Endothelial cell of umbilical vein (primary cell): ENCODE measurements at regions not wholly inside any gene's neighbourhood (a gene's known extent, or its start where the extent isn't known, plus 50 kb on each side); places are given as distances from the start of the nearest gene placed in this dataset.
"Not testable (repeated sequence)": the region's sequence is repeated elsewhere in the genome, so short reads cannot be mapped to it uniquely, and the experiment has no call there.

Experiments
- BruUV-seq: library from RNA; stranded (reverse); fragments of 400-500 nt; replicated peaks from 2 replicates; lab custom pipeline; 2021; lab: Mats Ljungman, UMichigan
- CTCF ChIA-PET: fragments of 300-600, 350-600 bp; sonication (Branson Sonifier 250); formaldehyde crosslinking; loops from one replicate; lab custom pipeline; 2021; ENCODE audit warnings: antibody characterized with exemption, inconsistent platforms; lab: Charles Lee
- POLR2A ChIA-PET: fragments of 300-600, 350-600 bp; sonication (Branson Sonifier 250); formaldehyde crosslinking; loops from one replicate; lab custom pipeline; 2021; ENCODE audit warnings: antibody characterized with exemption, inconsistent platforms; lab: Charles Lee
- DNase-seq: peaks from one replicate; pipeline ENCODE4 v3.0.0-alpha.2; 2011; ENCODE audit warnings: low read depth, low spot score
- FAIRE-seq: peaks from 2 replicates; lab custom pipeline; 2011; peaks lifted over from hg19 to GRCh38; lab: Jason Lieb, UNC
- H2AFZ ChIP-seq: 2 replicates; pipeline ENCODE4 v1.6.0; 2012; ENCODE audit warnings: low read depth, low read length, control low read depth, inconsistent platforms
- H3K27ac ChIP-seq: 2 replicates; pipeline ENCODE4 v1.5.1; 2011; ENCODE audit warnings: low read depth, mild to moderate bottlenecking, control low read depth, low read length, moderate library complexity; ENCODE audit not compliant: insufficient read depth
- H3K27me3 ChIP-seq, 2 experiments: 2 replicates each; pipeline versions ENCODE4 v1.6.0 to v1.6.1; 2011; ENCODE audit warnings: low read length in 2 of 2, mixed read lengths in 1 of 2; ENCODE audit not compliant: control insufficient read depth in 2 of 2, insufficient read depth in 2 of 2
- H3K36me3 ChIP-seq, 2 experiments: 2 replicates in 1 of 2; 3 replicates in 1 of 2; pipeline ENCODE4 v1.5.1; 2011; ENCODE audit warnings: low read length in 2 of 2, mild to moderate bottlenecking in 1 of 2, moderate library complexity in 1 of 2; ENCODE audit not compliant: control insufficient read depth in 2 of 2, insufficient read depth in 2 of 2; ENCODE audit errors: extremely low read depth in 1 of 2
- H3K4me1 ChIP-seq: 3 replicates; pipeline ENCODE4 v1.5.1; 2011; ENCODE audit warnings: mild to moderate bottlenecking, low read length; ENCODE audit not compliant: control insufficient read depth, insufficient read depth; ENCODE audit errors: extremely low read depth
- H3K4me2 ChIP-seq: 2 replicates; pipeline ENCODE4 v1.6.1; 2011; ENCODE audit warnings: low read length, control low read depth, mixed read lengths; ENCODE audit not compliant: insufficient read depth
- H3K4me3 ChIP-seq, 3 experiments: fragments of 200-600 bp in 1 of 3; sonication (generic), shearing (Covaris generic) in 1 of 3; replicated peaks in 1 of 3; 2 replicates each; pipeline ENCODE4 v1.5.1; 2011 to 2016; ENCODE audit warnings: control low read depth in 3 of 3, low read length in 3 of 3, mild to moderate bottlenecking in 2 of 3, inconsistent platforms in 1 of 3, low read depth in 1 of 3, moderate library complexity in 1 of 3; ENCODE audit not compliant: insufficient read depth in 1 of 3
- H3K79me2 ChIP-seq: 2 replicates; pipeline ENCODE4 v1.6.0; 2012; ENCODE audit warnings: low read length, inconsistent platforms; ENCODE audit not compliant: control insufficient read depth, insufficient read depth
- H3K9ac ChIP-seq: replicated peaks from 2 replicates; pipeline ENCODE3; 2011; ENCODE audit warnings: low read length, control low read depth; ENCODE audit not compliant: insufficient read depth; ENCODE audit errors: extremely low read depth
- H3K9me1 ChIP-seq: replicated peaks from 3 replicates; pipeline ENCODE4 v1.6.0; 2011; ENCODE audit warnings: mild to moderate bottlenecking, low read length; ENCODE audit not compliant: control insufficient read depth, insufficient read depth; ENCODE audit errors: extremely low read depth
- H3K9me3 ChIP-seq: replicated peaks from 2 replicates; pipeline ENCODE4 v1.5.1; 2012; ENCODE audit warnings: low read length, inconsistent platforms; ENCODE audit not compliant: control insufficient read depth, insufficient read depth
- H4K20me1 ChIP-seq: replicated peaks from 2 replicates; pipeline ENCODE3; 2011; ENCODE audit warnings: mild to moderate bottlenecking, low read length; ENCODE audit not compliant: control insufficient read depth, insufficient read depth; ENCODE audit errors: extremely low read depth
- EZH2 ChIP-seq: IDR thresholded peaks from 2 replicates; pipeline ENCODE4 v1.6.1; 2012; ENCODE audit warnings: borderline replicate concordance, low read depth, mild to moderate bottlenecking, moderate library complexity, low read length, inconsistent platforms; ENCODE audit not compliant: severe bottlenecking
- FOS ChIP-seq: IDR thresholded peaks from 2 replicates; pipeline ENCODE4 v1.6.1; 2011; ENCODE audit warnings: mild to moderate bottlenecking, low read length, moderate library complexity, borderline replicate concordance; ENCODE audit not compliant: insufficient read depth
- GATA2 ChIP-seq: IDR thresholded peaks from 2 replicates; pipeline ENCODE4 v1.7.0; 2011; ENCODE audit warnings: low read depth, mild to moderate bottlenecking, moderate library complexity, mixed read lengths, low read length; ENCODE audit not compliant: insufficient read length, insufficient read depth
- JUN ChIP-seq: IDR thresholded peaks from 2 replicates; pipeline ENCODE4 v1.6.1; 2011; ENCODE audit warnings: borderline replicate concordance, low read depth; ENCODE audit not compliant: insufficient read length, insufficient read depth
- MYC ChIP-seq: IDR thresholded peaks from one replicate; pipeline ENCODE4 v1.6.1; 2011; ENCODE audit warnings: mild to moderate bottlenecking, low read depth, low read length
- POLR2A ChIP-seq: IDR thresholded peaks from 2 replicates; pipeline ENCODE4 v1.6.1; 2012; ENCODE audit warnings: low read depth, mild to moderate bottlenecking, control low read depth, low read length
- POLR2AphosphoS5 ChIP-seq: IDR thresholded peaks from 2 replicates; pipeline ENCODE4 v1.6.1; 2012; ENCODE audit warnings: low read depth, mild to moderate bottlenecking, control low read depth, low read length, moderate library complexity; ENCODE audit not compliant: insufficient read depth
- dilution Hi-C: fragments of 300-500 bp; cut with MboI; formaldehyde crosslinking; loops from one replicate; pipeline ENCODE4 v1.15.0; 2019; ENCODE audit warnings: low sequenced_read_pairs; ENCODE audit not compliant: extremely low pct_ligation_motif_present
- intact Hi-C: fragments of 100-400 bp; cut with micrococcal nuclease; formaldehyde crosslinking; loops from one replicate; pipeline ENCODE4 v1.10.0; 2022
- TF ChIP-seq, protein P1 (sequence below): IDR thresholded peaks from 2 replicates; pipeline ENCODE4 v1.6.1; 2011; ENCODE audit not compliant: insufficient read depth, insufficient read length
- TF ChIP-seq, protein P2 (sequence below), 2 donors: IDR thresholded peaks; 1 replicate in 1 of 2; 2 replicates in 1 of 2; pipeline ENCODE4 v1.5.1; 2011; ENCODE audit warnings: low read length in 2 of 2, mild to moderate bottlenecking in 2 of 2, moderate library complexity in 2 of 2, control low read depth in 1 of 2, inconsistent platforms in 1 of 2, low read depth in 1 of 2; ENCODE audit not compliant: insufficient read depth in 1 of 2; ENCODE audit errors: extremely low read depth in 1 of 2

DNA sequence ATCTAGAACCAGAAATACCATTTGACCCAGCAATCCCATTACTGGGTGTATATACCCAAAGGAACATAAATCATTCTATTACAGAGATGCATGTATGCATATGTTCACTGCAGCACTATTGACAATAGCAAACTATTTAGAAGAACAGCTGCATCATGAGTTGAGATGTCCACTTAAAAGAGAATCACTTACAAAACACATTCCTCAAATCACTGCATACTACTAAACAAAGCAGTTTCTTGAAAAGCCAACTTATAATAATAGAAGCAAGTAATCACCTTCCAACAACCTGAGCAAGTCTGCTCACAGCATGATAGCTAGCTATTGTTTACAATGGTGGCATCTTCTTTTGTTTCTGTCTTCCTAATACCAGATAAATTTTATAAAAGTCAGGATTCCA lies 454.7 kb upstream of the ADAMTS9 start:
- Histone ChIP-seq H3K9me3 (no peaks in the 10 kb centered on the region), H3K4me3 (no peak overlapping the region), H3K27ac (no peak overlapping the region), H3K4me1 (no peaks in the 10 kb centered on the region), H3K4me2 (no peak overlapping the region), H3K9me1 (no peaks in the 10 kb centered on the region), H3K9ac (no peak overlapping the region), H3K36me3 (no peaks in the 10 kb centered on the region), H3K27me3 (no peaks in the 10 kb centered on the region), H2AFZ (no peak overlapping the region), H3K79me2 (no peaks in the 10 kb centered on the region), H4K20me1 (no peaks in the 10 kb centered on the region)
- BruUV-seq: no TSS peak
- TF ChIP-seq, protein P1, sequence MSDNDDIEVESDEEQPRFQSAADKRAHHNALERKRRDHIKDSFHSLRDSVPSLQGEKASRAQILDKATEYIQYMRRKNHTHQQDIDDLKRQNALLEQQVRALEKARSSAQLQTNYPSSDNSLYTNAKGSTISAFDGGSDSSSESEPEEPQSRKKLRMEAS: no peak
- TF ChIP-seq POLR2AphosphoS5 (no peak), GATA2 (no peak)
- DNase-seq: no peak
- dilution Hi-C loops (no loop called here), intact Hi-C loops (no loop called here)
- POLR2A ChIA-PET: no interaction called here
- no peak for FAIRE-seq
- CTCF ChIA-PET: no interaction called here

DNA sequence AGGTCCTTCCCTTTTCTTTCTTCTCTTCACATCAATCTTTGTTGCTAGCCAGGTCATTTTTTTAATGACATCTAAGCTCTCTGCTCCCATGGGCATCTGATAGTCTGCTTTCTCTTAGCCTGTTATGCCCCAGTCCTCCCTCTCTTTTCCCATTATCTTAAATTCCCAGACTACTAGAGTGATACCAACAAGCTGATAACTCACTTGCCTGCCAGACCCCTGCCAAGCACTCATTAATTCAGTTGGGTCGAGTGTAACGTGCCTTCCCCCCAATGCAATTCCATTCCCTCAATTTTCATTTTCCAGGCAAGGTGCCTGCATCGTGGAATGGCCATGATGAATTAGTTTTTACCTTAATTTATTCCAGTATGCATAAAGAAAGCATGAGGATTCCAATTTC lies 450.8 kb upstream of the ADAMTS9 start:
- no peak for FAIRE-seq
- Histone ChIP-seq H3K4me1 (peaks cover 3% of the 10 kb centered on the region), H3K27ac (no peak overlapping the region), H3K4me2 (no peak overlapping the region), H3K36me3 (no peaks in the 10 kb centered on the region), H2AFZ (no peak overlapping the region), H3K9me3 (no peaks in the 10 kb centered on the region), H4K20me1 (no peaks in the 10 kb centered on the region), H3K79me2 (no peaks in the 10 kb centered on the region), H3K9me1 (no peaks in the 10 kb centered on the region), H3K9ac (no peak overlapping the region), H3K4me3 (no peak overlapping the region), H3K27me3 (no peaks in the 10 kb centered on the region)
- TF ChIP-seq POLR2A: no peak
- TF ChIP-seq, protein P2, sequence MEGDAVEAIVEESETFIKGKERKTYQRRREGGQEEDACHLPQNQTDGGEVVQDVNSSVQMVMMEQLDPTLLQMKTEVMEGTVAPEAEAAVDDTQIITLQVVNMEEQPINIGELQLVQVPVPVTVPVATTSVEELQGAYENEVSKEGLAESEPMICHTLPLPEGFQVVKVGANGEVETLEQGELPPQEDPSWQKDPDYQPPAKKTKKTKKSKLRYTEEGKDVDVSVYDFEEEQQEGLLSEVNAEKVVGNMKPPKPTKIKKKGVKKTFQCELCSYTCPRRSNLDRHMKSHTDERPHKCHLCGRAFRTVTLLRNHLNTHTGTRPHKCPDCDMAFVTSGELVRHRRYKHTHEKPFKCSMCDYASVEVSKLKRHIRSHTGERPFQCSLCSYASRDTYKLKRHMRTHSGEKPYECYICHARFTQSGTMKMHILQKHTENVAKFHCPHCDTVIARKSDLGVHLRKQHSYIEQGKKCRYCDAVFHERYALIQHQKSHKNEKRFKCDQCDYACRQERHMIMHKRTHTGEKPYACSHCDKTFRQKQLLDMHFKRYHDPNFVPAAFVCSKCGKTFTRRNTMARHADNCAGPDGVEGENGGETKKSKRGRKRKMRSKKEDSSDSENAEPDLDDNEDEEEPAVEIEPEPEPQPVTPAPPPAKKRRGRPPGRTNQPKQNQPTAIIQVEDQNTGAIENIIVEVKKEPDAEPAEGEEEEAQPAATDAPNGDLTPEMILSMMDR (IDR thresholded peaks at IDR 0.05; ENCODE audit: extremely low read depth in 1 of 2, insufficient read depth in 1 of 2, low read depth in 1 of 2, low read length in 2 of 2): no peak
- no peak for TF ChIP-seq FOS
- TF ChIP-seq EZH2: no peak
- TF ChIP-seq MYC: no peak
- no peak for TF ChIP-seq POLR2AphosphoS5
- no peak for TF ChIP-seq JUN
- TF ChIP-seq GATA2: no peak
- TF ChIP-seq, protein P1: no peak
- dilution Hi-C loops: no loop called here
- DNase-seq: no peak
- BruUV-seq: no TSS peak
- intact Hi-C loops: no loop called here
- ChIA-PET CTCF (interaction anchor here (1.7 kb wide), 1 partner anchor 45 kb away, joined by 3 read pairs; no protein-coding TSS in a partner anchor), POLR2A (no interaction called here)

DNA sequence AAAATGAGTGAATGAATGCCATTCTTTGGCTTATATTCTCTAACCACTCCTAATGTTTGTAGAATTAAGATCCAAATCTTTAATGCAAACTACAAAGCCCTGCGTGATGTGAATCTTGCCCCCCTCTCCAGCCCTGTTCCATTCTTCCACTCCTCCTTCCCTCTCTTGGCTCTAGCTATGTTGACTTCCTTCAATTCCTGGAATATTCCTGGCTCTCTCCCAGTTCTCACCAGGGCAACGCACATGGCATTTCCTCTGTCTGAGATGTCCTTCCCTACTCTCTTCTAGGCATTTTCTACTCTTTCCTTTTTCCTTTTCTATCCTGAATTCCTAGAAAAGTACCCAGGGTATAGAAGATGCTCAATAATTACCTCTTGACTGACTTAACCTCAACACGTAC lies 446.0 kb upstream of the ADAMTS9 start:
- H3K36me3 ChIP-seq, H3K9ac ChIP-seq, H3K9me1 ChIP-seq, POLR2A ChIA-PET, H3K9me3 ChIP-seq, H4K20me1 ChIP-seq, intact Hi-C loops, H2AFZ ChIP-seq, H3K4me1 ChIP-seq, H3K4me3 ChIP-seq, BruUV-seq, dilution Hi-C loops, H3K79me2 ChIP-seq, H3K27me3 ChIP-seq, H3K27ac ChIP-seq: not testable (repeated sequence)
- CTCF ChIA-PET: interaction anchor here (1.4 kb wide), 1 partner anchor 600 kb away, joined by 4 read pairs; no protein-coding TSS in a partner anchor
- DNase-seq: peak; percentile 75
- peak overlapping the region; percentile 8 for H3K4me2 ChIP-seq
- peak; percentile 92 for FAIRE-seq
